ENCODE measurements at regions not wholly inside any gene's neighbourhood (a gene's known extent, or its start where the extent isn't known, plus 50 kb on each side); places are given as distances from the start of the nearest gene placed in this dataset.

- Histone ChIP-seq H3K4me1 (no peaks in the 10 kb centered on the region), H3K4me3 (no peak overlapping the region), H3K9me3 (no peaks in the 10 kb centered on the region), H3K27ac (no peak overlapping the region), H3K27me3 (peaks cover 4% of the 10 kb centered on the region), H3K36me3 (no peaks in the 10 kb centered on the region)
- TF ChIP-seq EP300 (IDR thresholded peaks at IDR 0.05) (no peak), CTCF (IDR thresholded peaks at IDR 0.05) (no peak), POLR2A (IDR thresholded peaks at IDR 0.05) (no peak), POLR2AphosphoS5 (IDR thresholded peaks at IDR 0.05) (no peak)
- no peak for ATAC-seq
- WGBS, 2 donors (ENCODE audit: low coverage in 1 of 2): 82% methylated on average over 1 of the region's 1 CpG; no CpG with 5 or more reads in 1 of the 2 donors
Observed at GRCh38 chr16:17802571-17802970, 331.8 kb upstream of the XYLT1 start.

GRCh38 chr16:17801068-17801467 is 330.3 kb upstream of the XYLT1 start:
- TF ChIP-seq EP300 (IDR thresholded peaks at IDR 0.05) (no peak), CTCF (IDR thresholded peaks at IDR 0.05) (no peak), POLR2AphosphoS5 (IDR thresholded peaks at IDR 0.05) (no peak), POLR2A (IDR thresholded peaks at IDR 0.05) (no peak)
- no peaks in the 10 kb centered on the region for H3K36me3 ChIP-seq
- WGBS, 2 donors (ENCODE audit: low coverage in 1 of 2): 88% methylated on average over 1 of the region's 1 CpG; no CpG with 5 or more reads in 1 of the 2 donors
- no peak overlapping the region for H3K27ac ChIP-seq
- H3K27me3 ChIP-seq: peaks cover 4% of the 10 kb centered on the region
- H3K4me3 ChIP-seq: no peak overlapping the region
- no peak for ATAC-seq
- H3K4me1 ChIP-seq: no peaks in the 10 kb centered on the region
- H3K9me3 ChIP-seq: no peaks in the 10 kb centered on the region

- Histone ChIP-seq H3K27me3 (no peaks in the 10 kb centered on the region), H3K36me3 (no peaks in the 10 kb centered on the region), H3K27ac (no peak overlapping the region), H3K4me1 (no peaks in the 10 kb centered on the region), H3K9me3 (no peaks in the 10 kb centered on the region), H3K4me3 (no peak overlapping the region)
- ATAC-seq: no peak
- WGBS, 2 donors (ENCODE audit: low coverage in 1 of 2): 50 to 60% methylated on average over 1 of the region's 3 CpGs
- no peak for TF ChIP-seq POLR2AphosphoS5 (IDR thresholded peaks at IDR 0.05)
- no peak for TF ChIP-seq EP300 (IDR thresholded peaks at IDR 0.05)
- TF ChIP-seq CTCF (IDR thresholded peaks at IDR 0.05): no peak
- TF ChIP-seq POLR2A (IDR thresholded peaks at IDR 0.05): no peak
Observed at GRCh38 chr16:17798716-17799115, 328.0 kb upstream of the XYLT1 start.

- TF ChIP-seq POLR2AphosphoS5 (IDR thresholded peaks at IDR 0.05) (no peak), POLR2A (IDR thresholded peaks at IDR 0.05) (no peak), EP300 (IDR thresholded peaks at IDR 0.05) (no peak), CTCF (IDR thresholded peaks at IDR 0.05) (no peak)
- 72 to 86% methylated on average over 1 of the region's 1 CpG for WGBS, 2 donors (ENCODE audit: low coverage in 1 of 2)
- H3K27me3 ChIP-seq: peaks cover 18% of the 10 kb centered on the region
- H3K36me3 ChIP-seq: no peaks in the 10 kb centered on the region
- no peak overlapping the region for H3K4me3 ChIP-seq
- H3K27ac ChIP-seq: no peak overlapping the region
- H3K9me3 ChIP-seq: no peaks in the 10 kb centered on the region
- no peak for ATAC-seq
- no peaks in the 10 kb centered on the region for H3K4me1 ChIP-seq
Observed at GRCh38 chr16:17793354-17793753, 322.6 kb upstream of the XYLT1 start.

GRCh38 chr16:17784073-17784472 is 313.3 kb upstream of the XYLT1 start:
- no peak for ATAC-seq
- H3K36me3 ChIP-seq: no peaks in the 10 kb centered on the region
- no peaks in the 10 kb centered on the region for H3K9me3 ChIP-seq
- H3K27me3 ChIP-seq: peaks cover 27% of the 10 kb centered on the region
- no peak overlapping the region for H3K27ac ChIP-seq
- 4 to 12% methylated on average over 6 of the region's 6 CpGs for WGBS, 2 donors (ENCODE audit: low coverage in 1 of 2)
- no peak overlapping the region for H3K4me3 ChIP-seq
- no peaks in the 10 kb centered on the region for H3K4me1 ChIP-seq
- no peak for TF ChIP-seq POLR2AphosphoS5 (IDR thresholded peaks at IDR 0.05)
- TF ChIP-seq EP300 (IDR thresholded peaks at IDR 0.05): no peak
- no peak for TF ChIP-seq CTCF (IDR thresholded peaks at IDR 0.05)
- no peak for TF ChIP-seq POLR2A (IDR thresholded peaks at IDR 0.05)

Data from gastroesophageal sphincter (tissue), 4 donors.